Endothelial cell of umbilical vein (primary cell): ENCODE measurements at regions not wholly inside any gene's neighbourhood (a gene's known extent, or its start where the extent isn't known, plus 50 kb on each side); places are given as distances from the start of the nearest gene placed in this dataset.

Experiments
- BruUV-seq: library from RNA; stranded (reverse); fragments of 400-500 nt; replicated peaks from 2 replicates; lab custom pipeline; 2021; lab: Mats Ljungman, UMichigan
- CTCF ChIA-PET: fragments of 300-600, 350-600 bp; sonication (Branson Sonifier 250); formaldehyde crosslinking; loops from one replicate; lab custom pipeline; 2021; ENCODE audit warnings: antibody characterized with exemption, inconsistent platforms; lab: Charles Lee
- POLR2A ChIA-PET: fragments of 300-600, 350-600 bp; sonication (Branson Sonifier 250); formaldehyde crosslinking; loops from one replicate; lab custom pipeline; 2021; ENCODE audit warnings: antibody characterized with exemption, inconsistent platforms; lab: Charles Lee
- DNase-seq: peaks from one replicate; pipeline ENCODE4 v3.0.0-alpha.2; 2011; ENCODE audit warnings: low read depth, low spot score
- FAIRE-seq: peaks from 2 replicates; lab custom pipeline; 2011; peaks lifted over from hg19 to GRCh38; lab: Jason Lieb, UNC
- H2AFZ ChIP-seq: 2 replicates; pipeline ENCODE4 v1.6.0; 2012; ENCODE audit warnings: low read depth, low read length, control low read depth, inconsistent platforms
- H3K27ac ChIP-seq: 2 replicates; pipeline ENCODE4 v1.5.1; 2011; ENCODE audit warnings: low read depth, mild to moderate bottlenecking, control low read depth, low read length, moderate library complexity; ENCODE audit not compliant: insufficient read depth
- H3K27me3 ChIP-seq, 2 experiments: 2 replicates each; pipeline versions ENCODE4 v1.6.0 to v1.6.1; 2011; ENCODE audit warnings: low read length in 2 of 2, mixed read lengths in 1 of 2; ENCODE audit not compliant: control insufficient read depth in 2 of 2, insufficient read depth in 2 of 2
- H3K36me3 ChIP-seq, 2 experiments: 2 replicates in 1 of 2; 3 replicates in 1 of 2; pipeline ENCODE4 v1.5.1; 2011; ENCODE audit warnings: low read length in 2 of 2, mild to moderate bottlenecking in 1 of 2, moderate library complexity in 1 of 2; ENCODE audit not compliant: control insufficient read depth in 2 of 2, insufficient read depth in 2 of 2; ENCODE audit errors: extremely low read depth in 1 of 2
- H3K4me1 ChIP-seq: 3 replicates; pipeline ENCODE4 v1.5.1; 2011; ENCODE audit warnings: mild to moderate bottlenecking, low read length; ENCODE audit not compliant: control insufficient read depth, insufficient read depth; ENCODE audit errors: extremely low read depth
- H3K4me2 ChIP-seq: 2 replicates; pipeline ENCODE4 v1.6.1; 2011; ENCODE audit warnings: low read length, control low read depth, mixed read lengths; ENCODE audit not compliant: insufficient read depth
- H3K4me3 ChIP-seq, 3 experiments: fragments of 200-600 bp in 1 of 3; sonication (generic), shearing (Covaris generic) in 1 of 3; replicated peaks in 1 of 3; 2 replicates each; pipeline ENCODE4 v1.5.1; 2011 to 2016; ENCODE audit warnings: control low read depth in 3 of 3, low read length in 3 of 3, mild to moderate bottlenecking in 2 of 3, inconsistent platforms in 1 of 3, low read depth in 1 of 3, moderate library complexity in 1 of 3; ENCODE audit not compliant: insufficient read depth in 1 of 3
- H3K79me2 ChIP-seq: 2 replicates; pipeline ENCODE4 v1.6.0; 2012; ENCODE audit warnings: low read length, inconsistent platforms; ENCODE audit not compliant: control insufficient read depth, insufficient read depth
- H3K9ac ChIP-seq: replicated peaks from 2 replicates; pipeline ENCODE3; 2011; ENCODE audit warnings: low read length, control low read depth; ENCODE audit not compliant: insufficient read depth; ENCODE audit errors: extremely low read depth
- H3K9me1 ChIP-seq: replicated peaks from 3 replicates; pipeline ENCODE4 v1.6.0; 2011; ENCODE audit warnings: mild to moderate bottlenecking, low read length; ENCODE audit not compliant: control insufficient read depth, insufficient read depth; ENCODE audit errors: extremely low read depth
- H3K9me3 ChIP-seq: replicated peaks from 2 replicates; pipeline ENCODE4 v1.5.1; 2012; ENCODE audit warnings: low read length, inconsistent platforms; ENCODE audit not compliant: control insufficient read depth, insufficient read depth
- H4K20me1 ChIP-seq: replicated peaks from 2 replicates; pipeline ENCODE3; 2011; ENCODE audit warnings: mild to moderate bottlenecking, low read length; ENCODE audit not compliant: control insufficient read depth, insufficient read depth; ENCODE audit errors: extremely low read depth
- EZH2 ChIP-seq: IDR thresholded peaks from 2 replicates; pipeline ENCODE4 v1.6.1; 2012; ENCODE audit warnings: borderline replicate concordance, low read depth, mild to moderate bottlenecking, moderate library complexity, low read length, inconsistent platforms; ENCODE audit not compliant: severe bottlenecking
- FOS ChIP-seq: IDR thresholded peaks from 2 replicates; pipeline ENCODE4 v1.6.1; 2011; ENCODE audit warnings: mild to moderate bottlenecking, low read length, moderate library complexity, borderline replicate concordance; ENCODE audit not compliant: insufficient read depth
- GATA2 ChIP-seq: IDR thresholded peaks from 2 replicates; pipeline ENCODE4 v1.7.0; 2011; ENCODE audit warnings: low read depth, mild to moderate bottlenecking, moderate library complexity, mixed read lengths, low read length; ENCODE audit not compliant: insufficient read length, insufficient read depth
- JUN ChIP-seq: IDR thresholded peaks from 2 replicates; pipeline ENCODE4 v1.6.1; 2011; ENCODE audit warnings: borderline replicate concordance, low read depth; ENCODE audit not compliant: insufficient read length, insufficient read depth
- MYC ChIP-seq: IDR thresholded peaks from one replicate; pipeline ENCODE4 v1.6.1; 2011; ENCODE audit warnings: mild to moderate bottlenecking, low read depth, low read length
- POLR2A ChIP-seq: IDR thresholded peaks from 2 replicates; pipeline ENCODE4 v1.6.1; 2012; ENCODE audit warnings: low read depth, mild to moderate bottlenecking, control low read depth, low read length
- POLR2AphosphoS5 ChIP-seq: IDR thresholded peaks from 2 replicates; pipeline ENCODE4 v1.6.1; 2012; ENCODE audit warnings: low read depth, mild to moderate bottlenecking, control low read depth, low read length, moderate library complexity; ENCODE audit not compliant: insufficient read depth
- dilution Hi-C: fragments of 300-500 bp; cut with MboI; formaldehyde crosslinking; loops from one replicate; pipeline ENCODE4 v1.15.0; 2019; ENCODE audit warnings: low sequenced_read_pairs; ENCODE audit not compliant: extremely low pct_ligation_motif_present
- intact Hi-C: fragments of 100-400 bp; cut with micrococcal nuclease; formaldehyde crosslinking; loops from one replicate; pipeline ENCODE4 v1.10.0; 2022
- TF ChIP-seq, protein P1 (sequence below): IDR thresholded peaks from 2 replicates; pipeline ENCODE4 v1.6.1; 2011; ENCODE audit not compliant: insufficient read depth, insufficient read length
- TF ChIP-seq, protein P2 (sequence below), 2 donors: IDR thresholded peaks; 1 replicate in 1 of 2; 2 replicates in 1 of 2; pipeline ENCODE4 v1.5.1; 2011; ENCODE audit warnings: low read length in 2 of 2, mild to moderate bottlenecking in 2 of 2, moderate library complexity in 2 of 2, control low read depth in 1 of 2, inconsistent platforms in 1 of 2, low read depth in 1 of 2; ENCODE audit not compliant: insufficient read depth in 1 of 2; ENCODE audit errors: extremely low read depth in 1 of 2

- Histone ChIP-seq H3K36me3 (no peaks in the 10 kb centered on the region), H4K20me1 (no peaks in the 10 kb centered on the region), H2AFZ (no peak overlapping the region), H3K79me2 (no peaks in the 10 kb centered on the region), H3K9me3 (no peaks in the 10 kb centered on the region), H3K4me3 (no peak overlapping the region), H3K27ac (no peak overlapping the region), H3K9me1 (no peaks in the 10 kb centered on the region), H3K4me1 (no peaks in the 10 kb centered on the region), H3K9ac (no peak overlapping the region), H3K27me3 (no peaks in the 10 kb centered on the region), H3K4me2 (no peak overlapping the region)
- TF ChIP-seq, protein P1, sequence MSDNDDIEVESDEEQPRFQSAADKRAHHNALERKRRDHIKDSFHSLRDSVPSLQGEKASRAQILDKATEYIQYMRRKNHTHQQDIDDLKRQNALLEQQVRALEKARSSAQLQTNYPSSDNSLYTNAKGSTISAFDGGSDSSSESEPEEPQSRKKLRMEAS: no peak
- TF ChIP-seq FOS (no peak), MYC (no peak), GATA2 (no peak), EZH2 (no peak), POLR2AphosphoS5 (no peak), POLR2A (no peak), JUN (no peak)
- TF ChIP-seq, protein P2, sequence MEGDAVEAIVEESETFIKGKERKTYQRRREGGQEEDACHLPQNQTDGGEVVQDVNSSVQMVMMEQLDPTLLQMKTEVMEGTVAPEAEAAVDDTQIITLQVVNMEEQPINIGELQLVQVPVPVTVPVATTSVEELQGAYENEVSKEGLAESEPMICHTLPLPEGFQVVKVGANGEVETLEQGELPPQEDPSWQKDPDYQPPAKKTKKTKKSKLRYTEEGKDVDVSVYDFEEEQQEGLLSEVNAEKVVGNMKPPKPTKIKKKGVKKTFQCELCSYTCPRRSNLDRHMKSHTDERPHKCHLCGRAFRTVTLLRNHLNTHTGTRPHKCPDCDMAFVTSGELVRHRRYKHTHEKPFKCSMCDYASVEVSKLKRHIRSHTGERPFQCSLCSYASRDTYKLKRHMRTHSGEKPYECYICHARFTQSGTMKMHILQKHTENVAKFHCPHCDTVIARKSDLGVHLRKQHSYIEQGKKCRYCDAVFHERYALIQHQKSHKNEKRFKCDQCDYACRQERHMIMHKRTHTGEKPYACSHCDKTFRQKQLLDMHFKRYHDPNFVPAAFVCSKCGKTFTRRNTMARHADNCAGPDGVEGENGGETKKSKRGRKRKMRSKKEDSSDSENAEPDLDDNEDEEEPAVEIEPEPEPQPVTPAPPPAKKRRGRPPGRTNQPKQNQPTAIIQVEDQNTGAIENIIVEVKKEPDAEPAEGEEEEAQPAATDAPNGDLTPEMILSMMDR (IDR thresholded peaks at IDR 0.05; ENCODE audit: extremely low read depth in 1 of 2, insufficient read depth in 1 of 2, low read depth in 1 of 2, low read length in 2 of 2): no peak
- DNase-seq (no peak), FAIRE-seq (no peak)
- ChIA-PET CTCF (interaction anchor here (0.7 kb wide), 1 partner anchor 14 kb away, joined by 3 read pairs; no protein-coding TSS in a partner anchor), POLR2A (no interaction called here)
- intact Hi-C loops: no loop called here
- dilution Hi-C loops: no loop called here
- BruUV-seq: no TSS peak
These were observed 115.4 kb downstream of the UTP18 start for GRCh38 chr17:51375771-51376170.
